Keratinocyte (primary cell): ENCODE measurements at regions not wholly inside any gene's neighbourhood (a gene's known extent, or its start where the extent isn't known, plus 50 kb on each side); places are given as distances from the start of the nearest gene placed in this dataset.

ENCODE experiments used
- DNase-seq: peaks from one replicate; pipeline ENCODE4 v3.0.0-alpha.2; 2011; ENCODE audit warnings: low read depth, missing footprints, low spot score
- FAIRE-seq: peaks from 2 replicates; lab custom pipeline; 2011; peaks lifted over from hg19 to GRCh38; lab: Jason Lieb, UNC
- H2AFZ ChIP-seq: 2 replicates; pipeline ENCODE4 v1.6.0; 2012; ENCODE audit warnings: low read length, control low read depth, inconsistent platforms; ENCODE audit not compliant: control insufficient read depth
- H3K27ac ChIP-seq: 2 replicates; pipeline ENCODE4 v1.5.1; 2011; ENCODE audit warnings: low read length; ENCODE audit not compliant: control insufficient read depth, insufficient read depth
- H3K27me3 ChIP-seq: 3 replicates; pipeline ENCODE4 v1.6.0; 2011; ENCODE audit warnings: low read length; ENCODE audit not compliant: control insufficient read depth, insufficient read depth; ENCODE audit errors: extremely low read depth
- H3K36me3 ChIP-seq, 2 experiments: 2 replicates in 1 of 2; 3 replicates in 1 of 2; pipeline ENCODE4 v1.5.1; 2011; ENCODE audit warnings: low read length in 2 of 2, mild to moderate bottlenecking in 1 of 2; ENCODE audit not compliant: control insufficient read depth in 2 of 2, insufficient read depth in 2 of 2; ENCODE audit errors: extremely low read depth in 1 of 2
- H3K4me1 ChIP-seq: 3 replicates; pipeline ENCODE4 v1.5.1; 2011; ENCODE audit warnings: low read length; ENCODE audit not compliant: control insufficient read depth, insufficient read depth; ENCODE audit errors: extremely low read depth
- H3K4me2 ChIP-seq: 3 replicates; pipeline ENCODE4 v1.6.0; 2011; ENCODE audit warnings: low read depth, low read length; ENCODE audit not compliant: control insufficient read depth, insufficient read depth; ENCODE audit errors: extremely low read depth
- H3K4me3 ChIP-seq, 3 experiments: fragments of 200-600 bp in 1 of 3; sonication (generic) in 1 of 3; 2 replicates in 2 of 3; 3 replicates in 1 of 3; pipeline ENCODE4 v1.5.1; 2011 to 2016; ENCODE audit warnings: low read length in 3 of 3, mild to moderate bottlenecking in 3 of 3, control low read depth in 2 of 3, inconsistent platforms in 1 of 3, low read depth in 1 of 3, mixed read lengths in 1 of 3, mixed run types in 1 of 3, moderate library complexity in 1 of 3; ENCODE audit not compliant: control insufficient read depth in 2 of 3, insufficient read depth in 2 of 3; ENCODE audit errors: extremely low read depth in 1 of 3
- H3K79me2 ChIP-seq: 2 replicates; pipeline ENCODE4 v1.6.0; 2012; ENCODE audit warnings: low read length; ENCODE audit not compliant: control insufficient read depth, insufficient read depth
- H3K9ac ChIP-seq: 3 replicates; pipeline ENCODE4 v1.6.0; 2011; ENCODE audit warnings: low read length; ENCODE audit not compliant: control insufficient read depth, insufficient read depth; ENCODE audit errors: extremely low read depth
- H3K9me1 ChIP-seq: 3 replicates; pipeline ENCODE4 v1.6.0; 2011; ENCODE audit warnings: low read length; ENCODE audit not compliant: control insufficient read depth, insufficient read depth; ENCODE audit errors: extremely low read depth
- H3K9me3 ChIP-seq: 2 replicates; pipeline ENCODE4 v1.5.1; 2012; ENCODE audit warnings: low read depth, low read length; ENCODE audit not compliant: control insufficient read depth
- H4K20me1 ChIP-seq: 3 replicates; pipeline ENCODE4 v1.6.0; 2011; ENCODE audit warnings: low read length; ENCODE audit not compliant: control insufficient read depth, insufficient read depth; ENCODE audit errors: extremely low read depth
- EZH2 ChIP-seq: IDR thresholded peaks from one replicate; pipeline ENCODE4 v1.6.1; 2012; ENCODE audit warnings: inconsistent platforms, mild to moderate bottlenecking, low read length, moderate library complexity
- dilution Hi-C: fragments of 300-500 bp; cut with MboI; formaldehyde crosslinking; loops from one replicate; pipeline ENCODE4 v1.7.0; 2020; ENCODE audit warnings: low sequenced_read_pairs; ENCODE audit not compliant: extremely low pct_ligation_motif_present
- TF ChIP-seq, protein P1 (sequence below), 3 experiments: IDR thresholded peaks in 1 of 3; conservative IDR thresholded peaks in 1 of 3; optimal IDR thresholded peaks in 1 of 3; 2 replicates in 2 of 3; 3 replicates in 1 of 3; pipeline versions ENCODE3 to v1.5.1; 2011; ENCODE audit warnings: low read length in 3 of 3, mild to moderate bottlenecking in 3 of 3, moderate library complexity in 2 of 3, control low read depth in 1 of 3, inconsistent platforms in 1 of 3; ENCODE audit not compliant: insufficient read depth in 2 of 3; ENCODE audit errors: extremely low read depth in 1 of 3

DNA sequence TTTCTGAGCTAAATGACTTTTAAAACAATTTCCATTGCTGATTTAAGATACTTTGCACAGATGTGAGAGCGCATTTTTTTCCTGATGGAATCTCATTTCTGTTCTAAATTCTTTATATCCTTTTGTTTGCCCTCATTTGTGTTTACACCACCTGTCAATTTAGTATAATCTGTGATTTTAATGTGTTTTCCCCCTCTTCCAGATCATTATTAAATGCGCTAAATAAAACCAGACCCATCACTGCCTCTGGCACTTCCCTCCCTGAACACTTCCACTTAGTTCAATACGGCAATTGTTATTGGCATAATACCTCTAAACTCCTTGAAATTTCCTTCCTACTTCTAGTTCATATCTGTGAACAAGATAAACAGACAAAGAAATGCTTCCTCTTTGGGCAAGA is 186.9 kb upstream of the ADGRL2 start:
- H4K20me1 ChIP-seq, result no peaks in the 10 kb centered on the region
- no peaks in the 10 kb centered on the region for H3K9me1 ChIP-seq
- no peaks in the 10 kb centered on the region for H3K36me3 ChIP-seq
- H2AFZ ChIP-seq, result no peak overlapping the region
- dilution Hi-C loops, result no loop called here
- no peaks in the 10 kb centered on the region for H3K4me1 ChIP-seq
- DNase-seq, result no peak
- no peaks in the 10 kb centered on the region for H3K9me3 ChIP-seq
- H3K4me2 ChIP-seq, result no peak overlapping the region
- no peak for TF ChIP-seq EZH2
- TF ChIP-seq, protein P1, sequence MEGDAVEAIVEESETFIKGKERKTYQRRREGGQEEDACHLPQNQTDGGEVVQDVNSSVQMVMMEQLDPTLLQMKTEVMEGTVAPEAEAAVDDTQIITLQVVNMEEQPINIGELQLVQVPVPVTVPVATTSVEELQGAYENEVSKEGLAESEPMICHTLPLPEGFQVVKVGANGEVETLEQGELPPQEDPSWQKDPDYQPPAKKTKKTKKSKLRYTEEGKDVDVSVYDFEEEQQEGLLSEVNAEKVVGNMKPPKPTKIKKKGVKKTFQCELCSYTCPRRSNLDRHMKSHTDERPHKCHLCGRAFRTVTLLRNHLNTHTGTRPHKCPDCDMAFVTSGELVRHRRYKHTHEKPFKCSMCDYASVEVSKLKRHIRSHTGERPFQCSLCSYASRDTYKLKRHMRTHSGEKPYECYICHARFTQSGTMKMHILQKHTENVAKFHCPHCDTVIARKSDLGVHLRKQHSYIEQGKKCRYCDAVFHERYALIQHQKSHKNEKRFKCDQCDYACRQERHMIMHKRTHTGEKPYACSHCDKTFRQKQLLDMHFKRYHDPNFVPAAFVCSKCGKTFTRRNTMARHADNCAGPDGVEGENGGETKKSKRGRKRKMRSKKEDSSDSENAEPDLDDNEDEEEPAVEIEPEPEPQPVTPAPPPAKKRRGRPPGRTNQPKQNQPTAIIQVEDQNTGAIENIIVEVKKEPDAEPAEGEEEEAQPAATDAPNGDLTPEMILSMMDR (optimal IDR thresholded peaks at IDR 0.05 in 1 of 3, IDR thresholded peaks at IDR 0.05 in 1 of 3, conservative IDR thresholded peaks at IDR 0.05 in 1 of 3; ENCODE audit: extremely low read depth in 1 of 3, insufficient read depth in 2 of 3, low read length in 3 of 3), result no peak
- H3K27ac ChIP-seq, result no peak overlapping the region
- H3K79me2 ChIP-seq, result no peaks in the 10 kb centered on the region
- no peaks in the 10 kb centered on the region for H3K27me3 ChIP-seq
- no peak for FAIRE-seq
- H3K9ac ChIP-seq, result no peak overlapping the region
- no peak overlapping the region for H3K4me3 ChIP-seq

DNA sequence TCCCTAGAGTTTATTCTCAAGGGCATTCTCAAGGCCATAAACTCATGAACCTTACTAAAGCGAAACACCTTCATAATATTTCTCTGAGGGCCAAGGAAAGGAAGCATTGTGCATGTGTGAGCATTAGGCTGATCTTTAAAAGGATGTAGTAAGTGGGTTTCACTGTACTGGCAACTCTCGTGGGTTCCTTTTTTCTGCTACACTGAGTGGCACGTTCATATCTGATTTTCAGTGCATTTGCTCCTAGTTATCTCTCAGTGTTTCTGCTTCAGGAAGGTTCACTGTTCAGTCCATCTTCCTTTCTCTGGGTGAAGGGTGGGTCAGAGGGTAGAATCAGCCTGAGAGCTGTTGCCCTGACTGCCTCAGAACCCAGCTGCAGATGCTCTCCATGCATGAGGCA is 192.8 kb upstream of the ADGRL2 start:
- H3K4me2 ChIP-seq, result no peak overlapping the region
- no peaks in the 10 kb centered on the region for H3K27me3 ChIP-seq
- no peaks in the 10 kb centered on the region for H3K36me3 ChIP-seq
- TF ChIP-seq, protein P1 (optimal IDR thresholded peaks at IDR 0.05 in 1 of 3, IDR thresholded peaks at IDR 0.05 in 1 of 3, conservative IDR thresholded peaks at IDR 0.05 in 1 of 3; ENCODE audit: extremely low read depth in 1 of 3, insufficient read depth in 2 of 3, low read length in 3 of 3), result no peak
- TF ChIP-seq EZH2, result no peak
- H3K27ac ChIP-seq, result no peak overlapping the region
- no peaks in the 10 kb centered on the region for H3K79me2 ChIP-seq
- H3K9ac ChIP-seq, result no peak overlapping the region
- dilution Hi-C loops, result no loop called here
- no peaks in the 10 kb centered on the region for H3K9me1 ChIP-seq
- no peak overlapping the region for H3K4me3 ChIP-seq
- no peak for DNase-seq
- H4K20me1 ChIP-seq, result no peaks in the 10 kb centered on the region
- H2AFZ ChIP-seq, result no peak overlapping the region
- no peak for FAIRE-seq
- no peaks in the 10 kb centered on the region for H3K9me3 ChIP-seq
- no peaks in the 10 kb centered on the region for H3K4me1 ChIP-seq
